ENCODE measurements at regions not wholly inside any gene's neighbourhood (a gene's known extent, or its start where the extent isn't known, plus 50 kb on each side); places are given as distances from the start of the nearest gene placed in this dataset.

DNA sequence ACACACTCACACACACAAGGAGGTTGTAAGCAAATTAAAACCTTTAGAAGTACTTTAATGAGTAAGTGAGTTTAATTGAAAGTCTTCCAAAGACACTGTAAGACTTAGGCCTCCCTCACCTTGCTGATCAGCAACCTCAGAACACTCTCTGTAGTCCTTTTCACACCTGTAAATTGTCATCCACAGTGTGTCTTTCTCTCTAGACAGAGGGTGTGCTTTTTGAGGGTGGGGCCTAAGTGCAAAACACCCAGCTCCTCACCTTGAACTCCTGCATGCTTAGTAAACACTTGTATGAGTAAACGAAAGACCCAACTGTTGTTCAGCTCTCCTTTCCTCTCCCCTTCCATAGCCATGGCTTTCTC lies 183.2 kb upstream of the IL12A start:
- TF ChIP-seq POLR2A (IDR thresholded peaks at IDR 0.05; ENCODE audit: low read depth, low read length) (no peak), POLR2AphosphoS5 (IDR thresholded peaks at IDR 0.05; ENCODE audit: low read depth, low read length) (no peak)

All from GM12892 (cell line).